GM23338 (cell line): ENCODE measurements at regions not wholly inside any gene's neighbourhood (a gene's known extent, or its start where the extent isn't known, plus 50 kb on each side); places are given as distances from the start of the nearest gene placed in this dataset.

ENCODE experiments used
- ATAC-seq: fragments of 200-7000 bp; cut with Tn5 transposase; 3 replicates; pipeline ENCODE4 v1.9.1; 2020
- DNase-seq: peaks from one replicate; pipeline ENCODE4 v3.0.0-alpha.2; 2015; ENCODE audit warnings: low spot score
- H2AFZ ChIP-seq: fragments of 200-600 bp; sonication (generic); 2 replicates; pipeline ENCODE4 v1.8.0; 2016; ENCODE audit warnings: antibody characterized with exemption, mild to moderate bottlenecking, moderate library complexity
- H3F3A ChIP-seq: fragments of 200-600 bp; sonication (generic); replicated peaks from 2 replicates; pipeline ENCODE4 v1.8.0; 2017; ENCODE audit warnings: antibody characterized with exemption, mixed run types, low read depth
- H3K27ac ChIP-seq: fragments of 200-600 bp; sonication (generic); 2 replicates; pipeline ENCODE4 v1.6.1; 2016; ENCODE audit warnings: low read depth
- H3K27me3 ChIP-seq: fragments of 200-600 bp; sonication (generic); 2 replicates; pipeline ENCODE4 v1.8.0; 2016; ENCODE audit warnings: mild to moderate bottlenecking, mixed run types, moderate library complexity; ENCODE audit not compliant: insufficient read depth
- H3K36me3 ChIP-seq: fragments of 200-600 bp; sonication (generic); 2 replicates; pipeline ENCODE4 v1.8.0; 2016; ENCODE audit warnings: mild to moderate bottlenecking; ENCODE audit not compliant: insufficient read depth
- H3K4me1 ChIP-seq: fragments of 200-600 bp; sonication (generic); 2 replicates; pipeline ENCODE4 v1.8.0; 2016; ENCODE audit warnings: mild to moderate bottlenecking, moderate library complexity; ENCODE audit not compliant: insufficient read depth
- H3K4me2 ChIP-seq: fragments of 200-600 bp; sonication (generic); 2 replicates; pipeline ENCODE4 v1.7.1; 2017; ENCODE audit warnings: mixed run types
- H3K4me3 ChIP-seq: fragments of 200-600 bp; sonication (generic); 2 replicates; pipeline ENCODE4 v1.6.1; 2016; ENCODE audit warnings: mixed run types
- H3K79me2 ChIP-seq: fragments of 200-600 bp; sonication (generic); replicated peaks from 2 replicates; pipeline ENCODE4 v1.8.0; 2017; ENCODE audit warnings: mild to moderate bottlenecking; ENCODE audit not compliant: insufficient read depth
- H3K9me2 ChIP-seq: fragments of 200-600 bp; sonication (generic); 2 replicates; pipeline ENCODE4 v1.8.0; 2017; ENCODE audit not compliant: insufficient read depth
- H4K20me1 ChIP-seq: fragments of 200-600 bp; sonication (generic); replicated peaks from 2 replicates; pipeline ENCODE4 v1.8.0; 2017; ENCODE audit warnings: mild to moderate bottlenecking; ENCODE audit not compliant: insufficient read depth
- H3K27ac Mint-ChIP-seq: 2 replicates; pipeline ENCODE4 v1.8.0; 2020; ENCODE audit warnings: inconsistent platforms, mild to moderate bottlenecking, moderate library complexity, mixed read lengths
- H3K27me3 Mint-ChIP-seq: 3 replicates; pipeline ENCODE4 v1.8.0; 2022; ENCODE audit warnings: low read depth, mild to moderate bottlenecking, moderate library complexity, mixed read lengths, inconsistent platforms; ENCODE audit not compliant: insufficient read depth, poor library complexity
- H3K36me3 Mint-ChIP-seq: 3 replicates; pipeline ENCODE4 v1.8.0; 2021; ENCODE audit warnings: low read depth, mild to moderate bottlenecking, inconsistent platforms, moderate library complexity, mixed read lengths
- H3K4me1 Mint-ChIP-seq: 3 replicates; pipeline ENCODE4 v1.8.0; 2020; ENCODE audit warnings: mild to moderate bottlenecking, inconsistent platforms, mixed read lengths
- H3K4me3 Mint-ChIP-seq: 3 replicates; pipeline ENCODE4 v1.8.0; 2021; ENCODE audit warnings: moderate library complexity, mild to moderate bottlenecking, inconsistent platforms, mixed read lengths
- H3K9me3 Mint-ChIP-seq: 3 replicates; pipeline ENCODE4 v1.8.0; 2020; ENCODE audit warnings: moderate library complexity, mild to moderate bottlenecking, inconsistent platforms, mixed read lengths
- CREB1 ChIP-seq: fragments of 250-450 bp; sonication (Bioruptor Pico); IDR thresholded peaks from 2 replicates; pipeline ENCODE4 v1.5.0; 2020; ENCODE audit warnings: low read depth, mild to moderate bottlenecking, moderate library complexity
- CTCF ChIP-seq, 2 experiments: fragments of 200-600 bp in 1 of 2; sonication (generic) in 1 of 2; conservative IDR thresholded peaks; 2 replicates each; pipeline versions ENCODE4 v1.5.1 to v1.6.1; 2016 to 2017; ENCODE audit warnings: antibody characterized with exemption in 2 of 2, low read depth in 2 of 2, mild to moderate bottlenecking in 2 of 2, moderate library complexity in 1 of 2
- ETS1 ChIP-seq: IDR thresholded peaks from 2 replicates; pipeline ENCODE4 v1.6.1; 2016; ENCODE audit warnings: antibody characterized with exemption
- EZH2 ChIP-seq: fragments of 200-600 bp; sonication (generic); IDR thresholded peaks from one replicate; pipeline ENCODE4 v1.8.0; 2017; ENCODE audit warnings: antibody characterized with exemption, mild to moderate bottlenecking, low read depth; ENCODE audit not compliant: unreplicated experiment
- EZH2phosphoT487 ChIP-seq: fragments of 200-600 bp; sonication (generic); IDR thresholded peaks from one replicate; pipeline ENCODE4 v1.8.1; 2018; ENCODE audit warnings: antibody characterized with exemption; ENCODE audit not compliant: unreplicated experiment
- JUNB ChIP-seq: IDR thresholded peaks from one replicate; pipeline ENCODE4 v1.6.1; 2016; ENCODE audit warnings: antibody characterized with exemption; ENCODE audit not compliant: unreplicated experiment
- NANOG ChIP-seq: IDR thresholded peaks from 2 replicates; pipeline ENCODE4 v1.6.1; 2016; ENCODE audit warnings: antibody characterized with exemption, borderline replicate concordance
- POLR2AphosphoS5 ChIP-seq: IDR thresholded peaks from 2 replicates; pipeline ENCODE4 v1.6.1; 2016; ENCODE audit warnings: antibody characterized with exemption, low read depth
- REST ChIP-seq: IDR thresholded peaks from one replicate; pipeline ENCODE4 v1.6.1; 2018; ENCODE audit warnings: antibody characterized with exemption; ENCODE audit not compliant: unreplicated experiment
- STAT1 ChIP-seq: IDR thresholded peaks from one replicate; pipeline ENCODE4 v1.6.1; 2016; ENCODE audit warnings: antibody characterized with exemption; ENCODE audit not compliant: unreplicated experiment
- ZNF114 ChIP-seq: fragments of 250-450 bp; sonication (Bioruptor Pico); IDR thresholded peaks from 2 replicates; pipeline ENCODE4 v1.5.0; 2020; ENCODE audit warnings: mild to moderate bottlenecking, moderate library complexity
- ZNF331 ChIP-seq: fragments of 250-450 bp; sonication (Bioruptor Pico); IDR thresholded peaks from 2 replicates; pipeline ENCODE4 v1.5.0; 2020; ENCODE audit warnings: low read depth, mild to moderate bottlenecking, moderate library complexity
- ZNF462 ChIP-seq: fragments of 250-450 bp; sonication (Bioruptor Pico); IDR thresholded peaks from 2 replicates; pipeline ENCODE4 v1.5.0; 2020; ENCODE audit warnings: mild to moderate bottlenecking, moderate library complexity

- H3K27me3 Mint-ChIP-seq: peaks cover 1% of the 10 kb centered on the region
- no peak for DNase-seq
Measured at GRCh38 chr11:11032066-11032465, 174.2 kb upstream of the ZBED5 start.

More at GRCh38 chr11:11032066-11032465, 174.2 kb upstream of the ZBED5 start:
- Histone ChIP-seq H3K4me2 (no peak overlapping the region), H2AFZ (no peak overlapping the region), H4K20me1 (no peaks in the 10 kb centered on the region), H3K4me1 (no peaks in the 10 kb centered on the region), H3K9me2 (no peaks in the 10 kb centered on the region), H3K79me2 (no peaks in the 10 kb centered on the region), H3K36me3 (no peaks in the 10 kb centered on the region), H3K27ac (no peak overlapping the region), H3K27me3 (no peaks in the 10 kb centered on the region), H3K4me3 (no peak overlapping the region), H3F3A (no peaks in the 10 kb centered on the region)
- H3K4me3 Mint-ChIP-seq: no peak overlapping the region
- no peaks in the 10 kb centered on the region for H3K36me3 Mint-ChIP-seq
- H3K27ac Mint-ChIP-seq: no peak overlapping the region
- H3K9me3 Mint-ChIP-seq: peaks cover 2% of the 10 kb centered on the region; the same call in 1 of the 3 replicates
- ATAC-seq: no peak
- no peak for TF ChIP-seq POLR2AphosphoS5
- TF ChIP-seq EZH2phosphoT487: no peak
- TF ChIP-seq REST: no peak
- no peak for TF ChIP-seq ETS1
- no peak for TF ChIP-seq JUNB
- TF ChIP-seq STAT1: no peak
- TF ChIP-seq CTCF (conservative IDR thresholded peaks at IDR 0.05; ENCODE audit: low read depth in 2 of 2): no peak
- TF ChIP-seq ZNF331: no peak
- no peak for TF ChIP-seq ZNF114 (CRISPR knock-in tag)
- TF ChIP-seq EZH2: no peak
- TF ChIP-seq NANOG: no peak
- no peak for TF ChIP-seq ZNF462
- no peak for TF ChIP-seq CREB1
- peaks cover 4% of the 10 kb centered on the region; the same call in 1 of the 3 replicates for H3K4me1 Mint-ChIP-seq
